Fibroblast of skin of abdomen (primary cell): ENCODE measurements at regions not wholly inside any gene's neighbourhood (a gene's known extent, or its start where the extent isn't known, plus 50 kb on each side); places are given as distances from the start of the nearest gene placed in this dataset.
"Not testable (repeated sequence)": the region's sequence is repeated elsewhere in the genome, so short reads cannot be mapped to it uniquely, and the experiment has no call there.

Source experiments
- DNase-seq: peaks from one replicate; pipeline ENCODE4 v3.0.0-alpha.2; 2013

GRCh38 chr11:46181843-46182424 lies 60.7 kb upstream of the PHF21A start:
- DNase-seq = no peak

GRCh38 chr11:46181387-46181786 lies 60.1 kb upstream of the PHF21A start:
- no peak for DNase-seq

GRCh38 chr11:46180736-46181135 lies 59.5 kb upstream of the PHF21A start:
- DNase-seq = peak; percentile 66

- DNase-seq = no peak
These were observed 57.3 kb upstream of the PHF21A start for GRCh38 chr11:46178513-46178912.

GRCh38 chr11:46176421-46176820 lies 55.2 kb upstream of the PHF21A start:
- no peak for DNase-seq

GRCh38 chr11:46175401-46176002 lies 54.2 kb upstream of the PHF21A start:
- no peak for DNase-seq

- DNase-seq = not testable (repeated sequence)
These were observed 50.4 kb upstream of the PHF21A start for GRCh38 chr11:46171693-46172092.
